ENCODE measurements at regions not wholly inside any gene's neighbourhood (a gene's known extent, or its start where the extent isn't known, plus 50 kb on each side); places are given as distances from the start of the nearest gene placed in this dataset.

DNA sequence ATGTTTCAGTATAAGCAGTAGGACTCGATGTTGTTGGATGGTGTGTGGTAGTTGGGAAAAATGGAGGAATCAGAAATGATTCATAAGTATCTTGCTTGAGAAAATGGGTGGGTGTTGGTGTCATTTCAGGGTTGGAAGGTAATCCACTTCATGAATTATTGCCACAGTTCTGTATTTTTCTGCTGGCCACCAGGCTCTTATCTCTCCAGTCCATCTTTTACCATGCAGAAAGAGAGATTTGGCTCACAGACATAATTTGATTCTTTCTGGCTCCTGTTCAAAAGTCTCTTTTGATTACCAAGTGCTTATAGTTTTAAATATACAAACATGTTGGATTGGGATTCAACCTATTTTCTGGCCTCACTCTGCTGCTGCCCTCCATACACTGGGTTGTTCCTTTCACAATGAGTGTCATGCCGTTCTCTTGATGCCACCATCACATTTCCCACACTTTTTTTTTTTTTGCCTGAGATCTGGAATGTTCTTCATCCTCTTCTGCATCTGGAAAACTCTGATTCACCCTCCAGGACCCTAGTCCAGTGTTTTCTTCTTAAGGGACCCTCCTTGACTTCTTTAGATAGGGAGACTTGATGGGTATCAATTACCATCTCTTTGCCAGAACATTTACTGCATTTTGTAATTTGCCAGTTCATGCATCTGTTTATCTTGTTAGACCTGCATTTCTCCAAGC lies 69.4 kb upstream of the GAP43 start:
- TF ChIP-seq, protein P1, sequence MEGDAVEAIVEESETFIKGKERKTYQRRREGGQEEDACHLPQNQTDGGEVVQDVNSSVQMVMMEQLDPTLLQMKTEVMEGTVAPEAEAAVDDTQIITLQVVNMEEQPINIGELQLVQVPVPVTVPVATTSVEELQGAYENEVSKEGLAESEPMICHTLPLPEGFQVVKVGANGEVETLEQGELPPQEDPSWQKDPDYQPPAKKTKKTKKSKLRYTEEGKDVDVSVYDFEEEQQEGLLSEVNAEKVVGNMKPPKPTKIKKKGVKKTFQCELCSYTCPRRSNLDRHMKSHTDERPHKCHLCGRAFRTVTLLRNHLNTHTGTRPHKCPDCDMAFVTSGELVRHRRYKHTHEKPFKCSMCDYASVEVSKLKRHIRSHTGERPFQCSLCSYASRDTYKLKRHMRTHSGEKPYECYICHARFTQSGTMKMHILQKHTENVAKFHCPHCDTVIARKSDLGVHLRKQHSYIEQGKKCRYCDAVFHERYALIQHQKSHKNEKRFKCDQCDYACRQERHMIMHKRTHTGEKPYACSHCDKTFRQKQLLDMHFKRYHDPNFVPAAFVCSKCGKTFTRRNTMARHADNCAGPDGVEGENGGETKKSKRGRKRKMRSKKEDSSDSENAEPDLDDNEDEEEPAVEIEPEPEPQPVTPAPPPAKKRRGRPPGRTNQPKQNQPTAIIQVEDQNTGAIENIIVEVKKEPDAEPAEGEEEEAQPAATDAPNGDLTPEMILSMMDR (IDR thresholded peaks at IDR 0.05) = no peak
- TF ChIP-seq EP300 (IDR thresholded peaks at IDR 0.05; ENCODE audit: low read depth) (no peak), POLR2A (IDR thresholded peaks at IDR 0.05) (no peak), POLR2AphosphoS5 (IDR thresholded peaks at IDR 0.05) (no peak)
- Histone ChIP-seq H3K36me3 (no peaks in the 10 kb centered on the region), H3K27me3 (no peaks in the 10 kb centered on the region), H3K9me3 (no peaks in the 10 kb centered on the region), H3K4me1 (no peaks in the 10 kb centered on the region), H3K27ac (no peak overlapping the region), H3K4me3 (no peak overlapping the region)
- no peak for DNase-seq
- intact Hi-C loops (cut with DNase I; ENCODE audit: low total_unique reads) = no loop called here
- 70 to 79% methylated on average over 2 of the region's 2 CpGs for WGBS, 2 donors (ENCODE audit: low coverage in 1 of 2)
- in situ Hi-C loops (cut with MboI; ENCODE audit: low pct_ligation_motif_present in 1 of 4, low pct_unique_long_range_greater_than_20kb in 1 of 4, low sequenced_read_pairs in 3 of 4) = no loop called here

DNA sequence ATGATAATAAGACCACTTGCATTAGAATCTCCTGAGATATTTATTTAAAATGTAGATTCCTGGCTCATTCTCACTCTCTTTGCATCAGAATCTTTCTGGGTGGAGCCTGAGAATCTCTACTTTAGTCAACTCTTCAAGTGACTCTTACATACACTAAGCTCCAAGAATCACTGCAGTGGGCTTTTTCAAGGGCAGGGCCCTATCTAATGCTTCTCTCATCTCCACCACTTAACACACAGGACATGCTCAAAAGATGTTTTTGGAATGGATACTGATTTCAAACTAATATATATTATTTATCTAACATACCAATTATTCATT lies 68.9 kb upstream of the GAP43 start:
- in situ Hi-C loops (cut with MboI; ENCODE audit: low pct_ligation_motif_present in 1 of 4, low pct_unique_long_range_greater_than_20kb in 1 of 4, low sequenced_read_pairs in 3 of 4) (no loop called here), intact Hi-C loops (cut with DNase I; ENCODE audit: low total_unique reads) (no loop called here)

DNA sequence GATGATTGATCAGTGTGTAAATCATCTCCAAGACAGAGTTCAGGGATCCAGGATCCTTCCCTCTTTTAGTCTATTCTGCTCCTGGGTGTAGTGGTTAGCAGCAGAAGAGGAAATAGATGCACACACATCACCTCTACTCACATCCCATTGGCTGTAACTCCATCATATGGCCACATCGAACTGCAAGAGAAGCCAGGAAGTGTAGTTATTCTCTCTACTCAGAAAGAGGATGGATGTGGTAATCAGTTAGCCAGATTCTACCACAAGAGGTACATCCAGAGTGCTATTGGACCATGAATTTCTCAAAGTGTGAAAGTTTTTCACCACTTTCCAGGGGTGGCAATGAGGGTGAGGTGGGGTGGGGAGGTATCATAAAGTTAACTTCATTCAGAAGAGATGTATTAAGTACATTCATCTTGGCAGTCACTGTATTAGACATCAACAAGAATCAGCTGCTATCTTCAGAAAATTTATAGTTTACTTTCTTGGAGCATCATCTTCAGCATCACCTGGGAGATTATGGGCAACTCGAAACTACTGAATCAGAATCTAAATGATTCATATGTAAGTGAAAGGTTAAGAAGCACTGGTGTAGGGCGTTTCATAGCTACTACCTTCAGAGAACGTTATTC lies 60.6 kb upstream of the GAP43 start:
- Histone ChIP-seq H3K27me3 (no peaks in the 10 kb centered on the region), H3K36me3 (no peaks in the 10 kb centered on the region), H3K9me3 (no peaks in the 10 kb centered on the region), H3K4me1 (no peaks in the 10 kb centered on the region), H3K27ac (no peak overlapping the region), H3K4me3 (no peak overlapping the region)
- DNase-seq = no peak
- TF ChIP-seq, protein P1 (IDR thresholded peaks at IDR 0.05) = no peak
- TF ChIP-seq EP300 (IDR thresholded peaks at IDR 0.05; ENCODE audit: low read depth) = no peak
- intact Hi-C loops (cut with DNase I; ENCODE audit: low total_unique reads) = no loop called here
- 54 to 59% methylated on average over 4 of the region's 4 CpGs for WGBS, 2 donors (ENCODE audit: low coverage in 1 of 2)
- in situ Hi-C loops (cut with MboI; ENCODE audit: low pct_ligation_motif_present in 1 of 4, low pct_unique_long_range_greater_than_20kb in 1 of 4, low sequenced_read_pairs in 3 of 4) = no loop called here

More for the DNA sequence above, 68.9 kb upstream of the GAP43 start:
- DNase-seq = no peak
- H3K27me3 ChIP-seq = no peaks in the 10 kb centered on the region
- H3K36me3 ChIP-seq = no peaks in the 10 kb centered on the region
- no peaks in the 10 kb centered on the region for H3K9me3 ChIP-seq
- H3K4me3 ChIP-seq = no peak overlapping the region
- TF ChIP-seq, protein P1 (IDR thresholded peaks at IDR 0.05) = no peak
- TF ChIP-seq POLR2AphosphoS5 (IDR thresholded peaks at IDR 0.05) (no peak), POLR2A (IDR thresholded peaks at IDR 0.05) (no peak), EP300 (IDR thresholded peaks at IDR 0.05; ENCODE audit: low read depth) (no peak)
- no peak overlapping the region for H3K27ac ChIP-seq
- no peaks in the 10 kb centered on the region for H3K4me1 ChIP-seq

DNA sequence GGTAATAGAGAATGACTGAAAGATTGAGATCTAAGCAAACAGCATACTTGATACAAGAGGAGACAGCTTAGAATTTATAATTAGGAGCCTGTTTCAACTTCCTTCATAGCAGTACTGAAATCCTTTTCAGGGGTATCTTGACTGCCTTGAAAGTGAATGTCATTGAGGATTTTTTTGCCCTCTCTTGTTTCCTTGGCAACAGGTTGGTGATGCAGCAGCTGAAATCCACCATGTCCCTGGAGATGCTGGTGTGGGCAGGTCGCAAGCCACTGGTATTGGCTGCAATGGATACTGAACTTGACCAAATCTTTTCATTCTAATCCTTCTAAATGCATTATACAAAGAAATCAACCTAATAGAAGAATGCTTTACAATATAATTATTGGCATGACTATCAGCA lies 59.3 kb upstream of the GAP43 start:
- DNase-seq = no peak
- Histone ChIP-seq H3K36me3 (no peaks in the 10 kb centered on the region), H3K4me1 (no peaks in the 10 kb centered on the region), H3K9me3 (no peaks in the 10 kb centered on the region), H3K27me3 (no peaks in the 10 kb centered on the region), H3K27ac (no peak overlapping the region), H3K4me3 (no peak overlapping the region)
- intact Hi-C loops (cut with DNase I; ENCODE audit: low total_unique reads) = no loop called here
- WGBS, 2 donors (ENCODE audit: low coverage in 1 of 2) = 75 to 90% methylated on average over 1 of the region's 1 CpG
- in situ Hi-C loops (cut with MboI; ENCODE audit: low pct_ligation_motif_present in 1 of 4, low pct_unique_long_range_greater_than_20kb in 1 of 4, low sequenced_read_pairs in 3 of 4) = no loop called here
- no peak for TF ChIP-seq EP300 (IDR thresholded peaks at IDR 0.05; ENCODE audit: low read depth)
- TF ChIP-seq, protein P1 (IDR thresholded peaks at IDR 0.05) = no peak
- TF ChIP-seq POLR2A (IDR thresholded peaks at IDR 0.05) = no peak
- TF ChIP-seq POLR2AphosphoS5 (IDR thresholded peaks at IDR 0.05) = no peak
